Right cardiac atrium (tissue), 5 donors: ENCODE measurements at regions not wholly inside any gene's neighbourhood (a gene's known extent, or its start where the extent isn't known, plus 50 kb on each side); places are given as distances from the start of the nearest gene placed in this dataset.
"Not testable (repeated sequence)": the region's sequence is repeated elsewhere in the genome, so short reads cannot be mapped to it uniquely, and the experiment has no call there.

Experiments used
- ATAC-seq, 2 donors: fragments of 200-7000 bp; cut with Tn5 transposase; one replicate each; pipeline versions ENCODE4 v1.8.0 to v1.9.1; 2020; ENCODE audit warnings: moderate library complexity in 2 of 2, mild to moderate bottlenecking in 1 of 2
- DNase-seq, 3 donors: peaks; one replicate each; pipeline ENCODE4 v3.0.0-alpha.2; 2020
- H3K27ac ChIP-seq: one replicate; pipeline ENCODE4 v1.5.1; 2013; ENCODE audit warnings: mild to moderate bottlenecking, low read length, control low read depth, moderate library complexity
- H3K27me3 ChIP-seq: one replicate; pipeline ENCODE4 v1.6.1; 2013; ENCODE audit not compliant: control insufficient read depth, insufficient read depth
- H3K4me1 ChIP-seq: one replicate; pipeline ENCODE4 v1.6.1; 2013; ENCODE audit warnings: low read length; ENCODE audit not compliant: control insufficient read depth, insufficient read depth
- H3K4me3 ChIP-seq: one replicate; pipeline ENCODE4 v1.5.1; 2013; ENCODE audit warnings: low read length, control low read depth
- H3K9me3 ChIP-seq: one replicate; pipeline ENCODE4 v1.6.1; 2013; ENCODE audit warnings: low read length; ENCODE audit not compliant: control insufficient read depth
- WGBS: extraction: QIAGEN DNeasy Blood & Tissue Kit; methylation state at CpG from one replicate; pipeline ENCODE4 v1.1.7; 2013; 5-methylcytosine and 5-hydroxymethylcytosine counted together
- intact Hi-C, 4 donors: fragments of 100-400 bp; cut with DNase I; formaldehyde crosslinking; loops; one replicate each; pipeline versions ENCODE4 v1.11.0 to v1.14.0; 2022 to 2023
- donor health status: healthy with polysubstance abuse.
- donor health status: DM: no; HTN: yes; CAD: no.
- donor health status: DM: no; HTN: no; CAD: no.
- donor health status: DM: no; HTN: yes; CAD: no; lungs with severe emphysema.
- donor health status: DM: yes; HTN: yes; CAD: no.

GRCh38 chr21:39079617-39080016 lies 103.6 kb downstream of the PSMG1 start:
- peak; percentile 69 to 75 for ATAC-seq
- peak; percentile 72 to 90 (median 89) for DNase-seq
- no peaks in the 10 kb centered on the region for H3K4me1 ChIP-seq
- intact Hi-C loops: no loop called here
- WGBS: 69% methylated on average over 15 of the region's 15 CpGs
- no peak overlapping the region for H3K4me3 ChIP-seq
- H3K27ac ChIP-seq: no peak overlapping the region
- H3K27me3 ChIP-seq: no peaks in the 10 kb centered on the region
- H3K9me3 ChIP-seq: no peaks in the 10 kb centered on the region

- ATAC-seq: no peak
- no peak overlapping the region for H3K4me3 ChIP-seq
- 92% methylated on average over 5 of the region's 5 CpGs for WGBS
- DNase-seq: no peak
- no peaks in the 10 kb centered on the region for H3K27me3 ChIP-seq
- no peak overlapping the region for H3K27ac ChIP-seq
- intact Hi-C loops: no loop called here
- H3K4me1 ChIP-seq: no peaks in the 10 kb centered on the region
- H3K9me3 ChIP-seq: no peaks in the 10 kb centered on the region
These were observed 104.8 kb downstream of the PSMG1 start for GRCh38 chr21:39078322-39079065.

GRCh38 chr21:39077876-39078275 lies 105.4 kb downstream of the PSMG1 start:
- ATAC-seq (peak in 1 of 2 donors; percentile 13), DNase-seq (no peak)
- no peak overlapping the region for H3K4me3 ChIP-seq
- 79% methylated on average over 3 of the region's 3 CpGs for WGBS
- H3K27ac ChIP-seq: no peak overlapping the region
- intact Hi-C loops: no loop called here
- H3K9me3 ChIP-seq: no peaks in the 10 kb centered on the region
- H3K4me1 ChIP-seq: no peaks in the 10 kb centered on the region
- H3K27me3 ChIP-seq: no peaks in the 10 kb centered on the region

- DNase-seq (no peak), ATAC-seq (no peak)
- no peaks in the 10 kb centered on the region for H3K27me3 ChIP-seq
- H3K4me3 ChIP-seq: no peak overlapping the region
- intact Hi-C loops: no loop called here
- H3K27ac ChIP-seq: no peak overlapping the region
- H3K9me3 ChIP-seq: no peaks in the 10 kb centered on the region
- no peaks in the 10 kb centered on the region for H3K4me1 ChIP-seq
These were observed 108.7 kb downstream of the PSMG1 start for GRCh38 chr21:39074508-39074907.

- no peaks in the 10 kb centered on the region for H3K4me1 ChIP-seq
- H3K9me3 ChIP-seq: no peaks in the 10 kb centered on the region
- WGBS: 63% methylated on average over 4 of the region's 4 CpGs
- intact Hi-C loops: no loop called here
- DNase-seq: peak in 2 of 3 donors; percentile 75 to 80
- peak; percentile 59 to 79 for ATAC-seq
- no peak overlapping the region for H3K4me3 ChIP-seq
- H3K27me3 ChIP-seq: no peaks in the 10 kb centered on the region
- H3K27ac ChIP-seq: no peak overlapping the region
These were observed 109.5 kb downstream of the PSMG1 start for GRCh38 chr21:39073717-39074116.

GRCh38 chr21:39073063-39073462 lies 110.2 kb downstream of the PSMG1 start:
- peak in 1 of 3 donors; percentile 78 for DNase-seq

GRCh38 chr21:39072468-39072867 lies 110.8 kb downstream of the PSMG1 start:
- no peaks in the 10 kb centered on the region for H3K27me3 ChIP-seq
- no peak overlapping the region for H3K4me3 ChIP-seq
- intact Hi-C loops: no loop called here
- 59% methylated on average over 2 of the region's 2 CpGs for WGBS
- ATAC-seq: peak; percentile 47 to 67
- DNase-seq: no peak
- no peak overlapping the region for H3K27ac ChIP-seq
- H3K4me1 ChIP-seq: peaks cover 2% of the 10 kb centered on the region
- H3K9me3 ChIP-seq: no peaks in the 10 kb centered on the region

More at GRCh38 chr21:39073063-39073462, 110.2 kb downstream of the PSMG1 start:
- 56% methylated on average over 3 of the region's 3 CpGs for WGBS
- Histone ChIP-seq H3K4me1 (no peaks in the 10 kb centered on the region), H3K27me3 (no peaks in the 10 kb centered on the region), H3K4me3 (no peak overlapping the region), H3K27ac (no peak overlapping the region), H3K9me3 (no peaks in the 10 kb centered on the region)
- intact Hi-C loops: no loop called here
- peak; percentile 35 to 68 for ATAC-seq

GRCh38 chr21:39071623-39072214 lies 111.5 kb downstream of the PSMG1 start:
- ATAC-seq: peak in 1 of 2 donors; percentile 7

GRCh38 chr21:39069856-39070255 lies 113.4 kb downstream of the PSMG1 start:
- not testable (repeated sequence) for H3K4me3 ChIP-seq, H3K4me1 ChIP-seq, ATAC-seq, H3K9me3 ChIP-seq, H3K27ac ChIP-seq, H3K27me3 ChIP-seq, DNase-seq
- intact Hi-C loops: loop anchor here in 1 of 4 donors (5.0 to 10.0 kb wide), 2 partner anchors 65 to 263 kb away; partner anchors contain the start of gene ETS2
- 83% methylated on average over 3 of the region's 3 CpGs for WGBS

More at GRCh38 chr21:39071623-39072214, 111.5 kb downstream of the PSMG1 start:
- Histone ChIP-seq H3K4me3 (no peak overlapping the region), H3K27me3 (no peaks in the 10 kb centered on the region), H3K4me1 (peaks cover 4% of the 10 kb centered on the region), H3K27ac (no peak overlapping the region), H3K9me3 (no peaks in the 10 kb centered on the region)
- intact Hi-C loops: no loop called here
- no peak for DNase-seq
- 51% methylated on average over 4 of the region's 4 CpGs for WGBS

- Histone ChIP-seq H3K4me3 (no peak overlapping the region), H3K27ac (peak overlapping the region; percentile 75), H3K4me1 (peaks cover 4% of the 10 kb centered on the region), H3K27me3 (no peaks in the 10 kb centered on the region), H3K9me3 (no peaks in the 10 kb centered on the region)
- intact Hi-C loops: loop anchor here in 1 of 4 donors (5.0 to 10.0 kb wide), 2 partner anchors 62 to 260 kb away; partner anchors contain the start of gene ETS2
- WGBS: 53% methylated on average over 12 of the region's 12 CpGs
- DNase-seq (peak in 1 of 3 donors; percentile 67), ATAC-seq (peak; percentile 78 to 91)
These were observed 116.1 kb downstream of the PSMG1 start for GRCh38 chr21:39066829-39067780.
